GM19395 (cell line): ENCODE measurements at regions not wholly inside any gene's neighbourhood (a gene's known extent, or its start where the extent isn't known, plus 50 kb on each side); places are given as distances from the start of the nearest gene placed in this dataset.

Experiments used
- ATAC-seq: cut with Tn5 transposase; IDR thresholded peaks from one replicate; pipeline ENCODE4 v1.9.1; 2021; ENCODE audit warnings: mild to moderate bottlenecking, moderate library complexity; ENCODE audit not compliant: unreplicated experiment

- no peak for ATAC-seq
These were observed 258.2 kb upstream of the FAT3 start for GRCh38 chr11:91966368-91966767.

- ATAC-seq = no peak
These were observed 263.8 kb upstream of the FAT3 start for GRCh38 chr11:91960770-91961169.

- ATAC-seq = no peak
These were observed 265.2 kb upstream of the FAT3 start for GRCh38 chr11:91959411-91959810.

GRCh38 chr11:91956711-91957110 lies 267.9 kb upstream of the FAT3 start:
- no peak for ATAC-seq

- ATAC-seq = no peak
These were observed 269.4 kb upstream of the FAT3 start for GRCh38 chr11:91955206-91955605.

GRCh38 chr11:91952056-91952455 lies 272.6 kb upstream of the FAT3 start:
- ATAC-seq = no peak

GRCh38 chr11:91947215-91947820 lies 277.3 kb upstream of the FAT3 start:
- no peak for ATAC-seq

- no peak for ATAC-seq
These were observed 278.1 kb upstream of the FAT3 start for GRCh38 chr11:91946397-91946951.

GRCh38 chr11:91935120-91935519 lies 289.5 kb upstream of the FAT3 start:
- ATAC-seq = no peak

GRCh38 chr11:91932151-91932821 lies 292.3 kb upstream of the FAT3 start:
- no peak for ATAC-seq

- no peak for ATAC-seq
These were observed 297.2 kb upstream of the FAT3 start for GRCh38 chr11:91927448-91927847.

GRCh38 chr11:91926965-91927364 lies 297.7 kb upstream of the FAT3 start:
- no peak for ATAC-seq

- no peak for ATAC-seq
These were observed 301.8 kb upstream of the FAT3 start for GRCh38 chr11:91922846-91923245.

- ATAC-seq = no peak
These were observed 302.6 kb upstream of the FAT3 start for GRCh38 chr11:91921974-91922373.

GRCh38 chr11:91913407-91913806 lies 311.2 kb upstream of the FAT3 start:
- no peak for ATAC-seq

- no peak for ATAC-seq
These were observed 312.3 kb upstream of the FAT3 start for GRCh38 chr11:91912322-91912721.

GRCh38 chr11:91906871-91907624 lies 317.6 kb upstream of the FAT3 start:
- ATAC-seq = no peak

- ATAC-seq = no peak
These were observed 319.5 kb upstream of the FAT3 start for GRCh38 chr11:91904792-91905785.

GRCh38 chr11:91902312-91902711 lies 322.3 kb upstream of the FAT3 start:
- ATAC-seq = no peak

GRCh38 chr11:91880660-91881059 lies 344.0 kb upstream of the FAT3 start:
- no peak for ATAC-seq

- no peak for ATAC-seq
These were observed 347.9 kb upstream of the FAT3 start for GRCh38 chr11:91876746-91877145.
